Dermis microvascular lymphatic vessel endothelial cell (primary cell): ENCODE measurements at regions not wholly inside any gene's neighbourhood (a gene's known extent, or its start where the extent isn't known, plus 50 kb on each side); places are given as distances from the start of the nearest gene placed in this dataset.
"Not testable (repeated sequence)": the region's sequence is repeated elsewhere in the genome, so short reads cannot be mapped to it uniquely, and the experiment has no call there.

Experiments used
- DNase-seq, 2 donors: peaks; one replicate each; pipeline versions ENCODE4 v3.0.0 to v3.0.0-alpha.2; 2010; ENCODE audit warnings: low read depth in 2 of 2

GRCh38 chr11:98296091-98296880 lies 724.5 kb upstream of the CNTN5 start:
- DNase-seq, result no peak

GRCh38 chr11:98300719-98301118 lies 720.0 kb upstream of the CNTN5 start:
- no peak for DNase-seq

- no peak for DNase-seq
Observed at GRCh38 chr11:98307827-98308491, 712.8 kb upstream of the CNTN5 start.

GRCh38 chr11:98330306-98330705 lies 690.4 kb upstream of the CNTN5 start:
- DNase-seq, result not testable (repeated sequence)

GRCh38 chr11:98358551-98358950 lies 662.2 kb upstream of the CNTN5 start:
- no peak for DNase-seq

GRCh38 chr11:98365190-98365589 lies 655.6 kb upstream of the CNTN5 start:
- no peak for DNase-seq

GRCh38 chr11:98365941-98366340 lies 654.8 kb upstream of the CNTN5 start:
- no peak for DNase-seq

- no peak for DNase-seq
Observed at GRCh38 chr11:98390391-98390790, 630.4 kb upstream of the CNTN5 start.

- DNase-seq, result not testable (repeated sequence)
Observed at GRCh38 chr11:98394500-98394899, 626.2 kb upstream of the CNTN5 start.

- no peak for DNase-seq
Observed at GRCh38 chr11:98398508-98398907, 622.2 kb upstream of the CNTN5 start.

GRCh38 chr11:98409069-98409468 lies 611.7 kb upstream of the CNTN5 start:
- no peak for DNase-seq

GRCh38 chr11:98411777-98412176 lies 609.0 kb upstream of the CNTN5 start:
- DNase-seq, result no peak

- no peak for DNase-seq
Observed at GRCh38 chr11:98417256-98417755, 603.4 kb upstream of the CNTN5 start.

- no peak for DNase-seq
Observed at GRCh38 chr11:98423933-98424332, 596.8 kb upstream of the CNTN5 start.

- DNase-seq, result not testable (repeated sequence)
Observed at GRCh38 chr11:98424773-98425172, 596.0 kb upstream of the CNTN5 start.

GRCh38 chr11:98431463-98432359 lies 589.0 kb upstream of the CNTN5 start:
- no peak for DNase-seq

- DNase-seq, result no peak
Observed at GRCh38 chr11:98434296-98434695, 586.5 kb upstream of the CNTN5 start.

GRCh38 chr11:98453378-98453777 lies 567.4 kb upstream of the CNTN5 start:
- DNase-seq, result no peak

- no peak for DNase-seq
Observed at GRCh38 chr11:98455500-98456307, 565.0 kb upstream of the CNTN5 start.

GRCh38 chr11:98456308-98456680 lies 564.5 kb upstream of the CNTN5 start:
- no peak for DNase-seq

GRCh38 chr11:98495016-98495415 lies 525.7 kb upstream of the CNTN5 start:
- no peak for DNase-seq
